ENCODE measurements at regions not wholly inside any gene's neighbourhood (a gene's known extent, or its start where the extent isn't known, plus 50 kb on each side); places are given as distances from the start of the nearest gene placed in this dataset.
A peak's percentile ranks its signal among the peaks of the same experiment; 100 is the strongest.

- no peaks in the 10 kb centered on the region for H3K9me3 ChIP-seq
- H3K36me3 ChIP-seq (replicated peaks in 1 of 2; ENCODE audit: control insufficient read depth in 1 of 2, insufficient read depth in 2 of 2, low read length in 1 of 2), result no peaks in the 10 kb centered on the region
- H3K27ac ChIP-seq (ENCODE audit: low read depth in 2 of 2, low read length in 1 of 2), result no peak overlapping the region
- H3K9me2 ChIP-seq, result no peaks in the 10 kb centered on the region
- H3K4me1 ChIP-seq (ENCODE audit: control insufficient read depth in 1 of 2, insufficient read depth in 2 of 2, low read depth in 1 of 2, low read length in 1 of 2), result 0 out of 4 replicates have a peak, but pooled peaks cover 0 to 4% of the 10 kb centered on the region in 2 experiments
- no peak overlapping the region for H3K4me3 ChIP-seq (ENCODE audit: low read depth in 2 of 2, low read length in 1 of 2)
- DNase-seq, result no peak
- no peak overlapping the region for H2AFZ ChIP-seq (ENCODE audit: low read depth)
- no peaks in the 10 kb centered on the region for H4K20me1 ChIP-seq (ENCODE audit: insufficient read depth)
- no peaks in the 10 kb centered on the region for H3K27me3 ChIP-seq (ENCODE audit: insufficient read depth)
- WGBS (ENCODE audit: low lambda C conversion rate), result 76% methylated on average over 5 of the region's 5 CpGs
- TF ChIP-seq RAD21 (IDR thresholded peaks at IDR 0.05; ENCODE audit: low read length) (no peak), IRF3 (IDR thresholded peaks at IDR 0.05; ENCODE audit: low read depth, low read length) (no peak), MAX (IDR thresholded peaks at IDR 0.05; ENCODE audit: low read depth) (no peak), REST (IDR thresholded peaks at IDR 0.05; ENCODE audit: low read depth, low read length) (peak; percentile 84), JUND (IDR thresholded peaks at IDR 0.05) (no peak)
- ChIA-PET CTCF (interaction anchor here (0.9 to 1.9 kb wide), 4 partner anchors 92 to 142 kb away, joined by 3 to 6 read pairs (median 4); no protein-coding TSS in a partner anchor), POLR2A (no interaction called here)
- H3K79me2 ChIP-seq (ENCODE audit: insufficient read depth), result peaks cover 4% of the 10 kb centered on the region; the same call in 1 of the 2 replicates
- no peak overlapping the region for H3K4me2 ChIP-seq
- peaks cover 14% of the 10 kb centered on the region for H3F3A ChIP-seq (replicated peaks; ENCODE audit: insufficient read depth)
- H3K9ac ChIP-seq, result no peak overlapping the region
Observed at GRCh38 chr7:131649003-131649541, 92.6 kb upstream of the PODXL start.

GRCh38 chr7:131648491-131648890 lies 92.1 kb upstream of the PODXL start:
- no peaks in the 10 kb centered on the region for H3K27me3 ChIP-seq (ENCODE audit: insufficient read depth)
- ChIA-PET POLR2A (no interaction called here), CTCF (interaction anchor here (0.8 to 1.9 kb wide), 3 partner anchors 104 to 141 kb away, joined by 3 to 6 read pairs (median 4); no protein-coding TSS in a partner anchor)
- TF ChIP-seq RFX5 (IDR thresholded peaks at IDR 0.05; ENCODE audit: low read length) (no peak), FOSL2 (IDR thresholded peaks at IDR 0.05; ENCODE audit: borderline replicate concordance, low read depth) (no peak), FOXM1 (IDR thresholded peaks at IDR 0.05; ENCODE audit: low read depth) (no peak), ELF1 (IDR thresholded peaks at IDR 0.05) (no peak), USF1 (IDR thresholded peaks at IDR 0.05; ENCODE audit: borderline replicate concordance, low read depth) (no peak), JUND (IDR thresholded peaks at IDR 0.05) (no peak), TEAD4 (IDR thresholded peaks at IDR 0.05; ENCODE audit: borderline replicate concordance, insufficient read depth) (no peak), CTCF (IDR thresholded peaks at IDR 0.05) (no peak), GABPA (IDR thresholded peaks at IDR 0.05; ENCODE audit: low read depth) (no peak), GATA2 (CRISPR knock-in tag; IDR thresholded peaks at IDR 0.05) (no peak), SIN3A (IDR thresholded peaks at IDR 0.05; ENCODE audit: borderline replicate concordance, low read depth, low read length) (no peak)
- no peak overlapping the region for H3K9ac ChIP-seq
- H3K4me2 ChIP-seq, result no peak overlapping the region
- H4K20me1 ChIP-seq (ENCODE audit: insufficient read depth), result no peaks in the 10 kb centered on the region
- H3K4me1 ChIP-seq (ENCODE audit: control insufficient read depth in 1 of 2, insufficient read depth in 2 of 2, low read depth in 1 of 2, low read length in 1 of 2), result 0 out of 4 replicates have a peak, but pooled peaks cover 0 to 4% of the 10 kb centered on the region in 2 experiments
- no peaks in the 10 kb centered on the region for H3K79me2 ChIP-seq (ENCODE audit: insufficient read depth)
- 65% methylated on average over 3 of the region's 3 CpGs for WGBS (ENCODE audit: low lambda C conversion rate)
- no peak overlapping the region; the same call in 1 of the 2 replicates for H2AFZ ChIP-seq (ENCODE audit: low read depth)
- H3K36me3 ChIP-seq (replicated peaks in 1 of 2; ENCODE audit: control insufficient read depth in 1 of 2, insufficient read depth in 2 of 2, low read length in 1 of 2), result no peaks in the 10 kb centered on the region
- H3K9me2 ChIP-seq, result no peaks in the 10 kb centered on the region
- H3K4me3 ChIP-seq (ENCODE audit: low read depth in 2 of 2, low read length in 1 of 2), result no peak overlapping the region
- H3F3A ChIP-seq (replicated peaks; ENCODE audit: insufficient read depth), result peaks cover 9% of the 10 kb centered on the region
- H3K9me3 ChIP-seq, result no peaks in the 10 kb centered on the region
- DNase-seq, result no peak
- H3K27ac ChIP-seq (ENCODE audit: low read depth in 2 of 2, low read length in 1 of 2), result no peak overlapping the region

Data from SK-N-SH (cell line).